Keratinocyte (primary cell): ENCODE measurements at regions not wholly inside any gene's neighbourhood (a gene's known extent, or its start where the extent isn't known, plus 50 kb on each side); places are given as distances from the start of the nearest gene placed in this dataset.

Experiments
- CTCF ChIP-seq, 3 experiments: IDR thresholded peaks in 1 of 3; conservative IDR thresholded peaks in 1 of 3; optimal IDR thresholded peaks in 1 of 3; 2 replicates in 2 of 3; 3 replicates in 1 of 3; pipeline versions ENCODE3 to v1.5.1; 2011; ENCODE audit warnings: low read length in 3 of 3, mild to moderate bottlenecking in 3 of 3, moderate library complexity in 2 of 3, control low read depth in 1 of 3, inconsistent platforms in 1 of 3; ENCODE audit not compliant: insufficient read depth in 2 of 3; ENCODE audit errors: extremely low read depth in 1 of 3
- EZH2 ChIP-seq: IDR thresholded peaks from one replicate; pipeline ENCODE4 v1.6.1; 2012; ENCODE audit warnings: inconsistent platforms, mild to moderate bottlenecking, low read length, moderate library complexity

DNA sequence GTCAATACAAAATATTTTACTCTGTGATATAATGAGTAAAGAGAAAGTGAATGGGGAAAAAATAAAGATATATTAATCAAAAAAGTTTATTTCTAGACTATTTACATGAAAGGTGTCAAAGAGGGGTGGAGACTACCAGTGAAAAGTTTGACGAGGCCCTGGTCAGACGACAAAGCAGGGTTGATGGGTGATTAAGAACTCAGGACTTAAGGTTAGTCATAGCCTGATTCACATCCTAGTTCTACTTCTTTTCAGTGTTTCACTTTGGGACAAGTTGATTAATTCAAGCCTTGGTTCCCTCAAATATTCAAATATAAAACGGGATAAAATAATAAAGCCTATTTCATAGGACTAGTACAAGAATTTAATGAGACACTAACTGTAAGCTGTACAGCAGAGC is 178.2 kb upstream of the HS3ST5 start:
- TF ChIP-seq CTCF (optimal IDR thresholded peaks at IDR 0.05 in 1 of 3, IDR thresholded peaks at IDR 0.05 in 1 of 3, conservative IDR thresholded peaks at IDR 0.05 in 1 of 3; ENCODE audit: extremely low read depth in 1 of 3, insufficient read depth in 2 of 3, low read length in 3 of 3) (no peak), EZH2 (no peak)
